GM21723 (cell line): ENCODE measurements at regions not wholly inside any gene's neighbourhood (a gene's known extent, or its start where the extent isn't known, plus 50 kb on each side); places are given as distances from the start of the nearest gene placed in this dataset.
"Not testable (repeated sequence)": the region's sequence is repeated elsewhere in the genome, so short reads cannot be mapped to it uniquely, and the experiment has no call there.

Experiments used
- ATAC-seq: cut with Tn5 transposase; IDR thresholded peaks from one replicate; pipeline ENCODE4 v1.9.1; 2021; ENCODE audit warnings: mild to moderate bottlenecking, moderate library complexity; ENCODE audit not compliant: unreplicated experiment

DNA sequence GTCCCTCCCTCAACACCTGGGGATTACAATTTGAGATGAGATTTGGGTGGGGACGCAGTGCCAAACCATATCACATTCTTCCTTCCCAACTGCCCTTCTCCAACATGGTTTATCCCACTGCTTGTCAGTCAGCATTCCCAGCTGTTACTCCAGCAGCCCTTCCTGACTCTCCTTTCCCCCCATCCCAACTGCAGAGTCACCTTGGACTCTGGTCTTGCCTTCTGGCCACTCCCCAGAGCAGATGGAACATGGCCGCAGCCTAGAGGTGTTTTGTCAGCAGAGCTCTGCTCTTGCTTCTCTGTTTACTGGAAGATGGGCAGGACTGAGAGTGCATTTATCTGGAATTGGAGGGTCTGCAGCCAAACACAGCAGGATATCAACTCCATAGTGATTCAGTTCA, 51.2 kb upstream of the MEX3C start:
- no peak for ATAC-seq

DNA sequence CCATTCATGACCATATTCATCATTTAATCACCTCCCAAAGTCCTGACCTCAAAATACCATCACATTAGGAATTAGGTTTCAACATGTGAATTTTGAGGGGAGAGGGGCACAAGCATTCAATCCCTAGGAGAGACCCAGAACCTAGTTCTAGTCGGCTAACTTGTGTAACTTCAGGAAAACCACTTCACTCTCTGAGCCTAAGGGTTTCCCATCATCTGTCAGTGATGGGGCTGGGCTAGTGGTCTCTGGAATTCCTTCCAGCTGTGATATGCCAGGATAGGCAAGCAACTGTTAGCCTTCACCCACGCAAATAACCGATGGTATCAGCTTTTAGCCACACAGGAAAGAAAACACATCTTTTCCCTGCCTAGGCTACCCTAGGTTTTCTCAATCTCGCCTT, 52.5 kb upstream of the MEX3C start:
- ATAC-seq = no peak

DNA sequence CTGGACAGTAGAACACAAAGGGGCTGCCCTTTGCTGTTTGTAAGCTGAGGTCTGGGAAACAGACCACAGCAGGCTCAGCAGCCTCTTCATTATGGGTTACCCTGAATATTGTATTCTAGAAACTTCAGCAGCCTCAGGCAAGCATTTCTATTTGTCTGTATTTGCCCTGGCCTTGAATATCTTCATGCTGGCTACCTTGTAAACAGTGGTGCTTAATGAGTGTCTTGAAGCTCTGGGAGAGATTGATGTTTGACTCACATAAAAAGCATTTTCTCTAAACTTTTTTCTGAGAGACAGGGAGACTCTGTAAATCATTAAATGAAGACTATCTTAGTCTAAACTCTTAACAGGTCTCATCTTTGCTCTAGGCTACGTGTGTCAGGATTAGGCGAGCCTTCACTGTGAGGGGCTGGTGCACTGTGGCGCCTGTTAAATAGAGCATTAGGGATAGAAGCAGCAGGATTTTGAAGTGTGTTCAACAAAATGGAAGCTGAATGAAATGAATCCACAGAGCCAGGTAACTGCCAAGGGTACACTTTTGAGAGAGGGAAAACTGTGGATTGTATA, 53.1 kb upstream of the MEX3C start:
- ATAC-seq = no peak

DNA sequence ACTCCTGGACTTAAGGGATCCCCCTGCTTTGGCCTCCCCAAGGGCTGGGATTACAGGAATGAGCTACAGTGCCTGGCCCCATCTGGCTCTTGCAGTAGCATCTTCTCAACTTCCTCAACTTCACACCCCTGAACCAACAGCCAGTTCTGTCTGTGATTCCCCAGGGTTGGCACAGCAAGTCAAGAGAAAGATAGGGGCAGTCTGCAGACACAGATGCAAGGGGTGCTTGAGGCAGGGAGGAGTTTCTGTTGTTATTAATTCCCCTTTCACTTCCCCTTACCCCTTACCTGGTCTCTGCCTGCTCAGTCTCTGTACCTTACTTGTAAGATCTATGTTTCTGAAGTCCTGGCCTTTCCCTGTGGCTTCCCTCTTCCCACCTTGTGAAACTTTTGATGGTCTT, 54.1 kb upstream of the MEX3C start:
- ATAC-seq = peak; percentile 100

DNA sequence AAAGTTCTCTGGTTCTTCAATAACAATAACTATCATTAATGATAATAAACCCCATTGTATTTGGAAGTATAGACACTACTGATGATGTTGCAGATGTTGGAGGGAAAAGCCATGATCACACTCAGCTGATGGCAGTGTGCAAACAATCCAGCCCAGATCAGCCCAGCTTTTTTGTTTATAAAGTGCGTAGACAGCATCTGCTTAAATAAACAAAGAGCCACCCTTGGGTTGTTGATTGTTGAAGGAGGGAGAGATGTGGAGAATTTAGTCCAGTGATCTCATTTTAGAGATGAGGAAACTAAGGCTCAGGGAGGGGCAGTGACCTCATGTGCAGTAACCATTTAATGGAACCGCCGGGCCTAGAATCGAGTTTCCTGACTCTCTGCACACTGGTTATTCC, 56.0 kb upstream of the MEX3C start:
- no peak for ATAC-seq

DNA sequence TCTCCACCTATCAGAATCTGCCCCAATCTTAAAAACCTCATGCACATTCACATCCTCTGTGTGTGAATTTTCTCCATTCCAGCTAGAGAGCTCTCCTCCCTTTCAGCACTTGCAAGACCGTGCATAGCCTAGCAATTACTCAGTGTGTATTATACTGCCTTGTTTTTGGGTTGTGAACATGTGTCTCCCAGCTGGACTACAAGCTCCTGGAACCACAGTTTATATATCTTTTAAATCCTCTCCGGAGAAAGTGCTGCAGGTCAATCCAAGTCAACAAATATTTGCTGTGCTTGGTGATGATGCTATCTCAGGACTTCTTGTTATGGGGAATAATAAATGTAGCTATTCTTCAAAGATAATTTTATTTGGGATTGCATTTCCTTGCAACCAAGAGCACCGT, 58.2 kb upstream of the MEX3C start:
- ATAC-seq = no peak

DNA sequence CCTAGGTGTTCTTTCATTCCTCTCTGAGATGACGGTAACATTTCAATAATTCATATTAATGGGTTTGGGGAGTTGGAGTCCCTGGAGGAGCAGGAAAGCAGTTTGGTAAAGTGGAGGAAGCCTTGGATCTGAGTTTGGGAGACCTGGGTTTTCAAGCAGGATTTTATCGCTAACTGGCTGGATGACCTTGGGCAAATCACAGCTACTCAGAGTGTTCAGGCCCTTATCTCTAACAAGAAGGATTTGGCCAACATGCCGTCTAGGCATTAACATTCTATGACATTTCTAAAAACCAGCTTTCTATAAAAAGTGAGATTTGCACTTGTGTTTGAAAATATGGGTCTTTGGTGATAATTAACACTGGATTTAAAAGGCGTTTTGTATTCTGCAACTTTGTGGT, 59.7 kb upstream of the MEX3C start:
- ATAC-seq = no peak

DNA sequence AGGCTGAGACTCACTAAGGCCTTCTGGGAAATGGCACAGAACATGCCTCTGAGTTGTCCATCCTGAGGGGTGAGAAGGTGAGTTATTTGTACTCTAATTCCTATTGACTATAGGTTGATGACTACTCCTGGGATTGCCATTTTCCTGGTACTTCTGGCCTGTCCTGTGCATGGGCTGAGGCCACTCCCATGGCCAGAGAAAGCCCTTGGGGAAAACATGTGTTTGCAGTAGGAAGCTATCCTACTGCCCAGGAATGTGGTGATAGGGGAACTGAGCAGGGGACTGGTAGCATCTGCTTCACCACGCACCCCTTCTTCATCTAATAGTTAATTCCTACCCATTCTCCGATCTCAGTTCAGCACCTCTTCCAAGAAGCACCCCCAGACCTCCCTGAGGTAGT, 62.6 kb upstream of the MEX3C start:
- ATAC-seq = no peak

DNA sequence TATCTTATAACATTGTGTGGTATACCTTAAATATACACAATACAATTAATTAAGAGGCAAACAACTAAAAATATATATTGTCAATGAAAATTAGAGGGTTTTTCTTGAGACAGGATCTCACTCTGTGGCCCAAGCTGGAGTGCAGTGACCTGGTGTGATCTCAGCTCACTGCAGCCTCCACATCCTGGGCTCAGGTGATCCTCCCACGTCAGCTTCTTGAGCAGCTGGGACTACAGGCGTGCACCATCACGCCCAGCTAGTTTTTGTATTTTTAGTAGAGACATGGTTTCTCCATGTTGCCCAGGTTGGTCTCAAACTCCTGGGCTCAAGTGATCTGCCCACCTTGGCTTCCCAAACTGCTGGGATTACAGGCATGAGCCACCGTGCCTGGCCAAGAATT, 68.6 kb upstream of the MEX3C start:
- ATAC-seq = not testable (repeated sequence)

DNA sequence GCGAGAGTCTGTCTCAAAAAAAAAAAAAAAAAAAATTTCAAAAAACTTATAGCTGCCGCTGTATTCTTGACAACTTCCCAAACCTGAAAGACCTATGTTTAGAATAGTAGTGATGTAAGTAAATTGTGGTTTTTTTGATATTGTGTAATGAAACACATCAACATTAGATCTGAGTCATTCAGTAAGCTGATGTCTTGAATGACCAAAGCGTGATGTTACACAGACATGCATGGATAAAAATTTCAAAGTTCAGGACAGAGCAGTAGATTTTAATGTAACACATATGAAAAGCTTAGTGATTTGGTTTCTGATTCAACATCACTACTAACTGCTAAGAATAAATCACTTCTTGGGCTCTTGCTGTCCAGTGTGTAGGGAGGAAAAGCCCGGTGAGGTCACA, 69.3 kb upstream of the MEX3C start:
- ATAC-seq = no peak

DNA sequence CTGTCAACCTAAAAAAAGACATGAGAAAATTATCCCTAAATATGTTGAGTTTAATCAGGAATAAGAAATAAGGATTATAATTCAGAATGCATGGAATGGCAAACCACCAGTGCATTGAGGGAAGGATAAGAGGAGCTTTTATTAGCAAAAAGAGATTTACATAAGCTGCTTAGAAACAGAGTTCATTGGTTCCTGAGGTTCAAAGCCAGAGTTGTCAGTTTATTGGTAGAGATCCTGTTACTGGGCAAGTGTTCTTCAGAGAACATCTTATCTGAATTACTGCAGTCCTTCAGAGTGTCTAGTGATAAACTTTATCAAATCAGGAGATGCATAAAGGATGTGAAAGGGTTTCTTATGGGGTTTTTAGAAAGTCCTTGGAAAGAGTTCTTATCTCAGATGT, 76.0 kb upstream of the MEX3C start:
- no peak for ATAC-seq

DNA sequence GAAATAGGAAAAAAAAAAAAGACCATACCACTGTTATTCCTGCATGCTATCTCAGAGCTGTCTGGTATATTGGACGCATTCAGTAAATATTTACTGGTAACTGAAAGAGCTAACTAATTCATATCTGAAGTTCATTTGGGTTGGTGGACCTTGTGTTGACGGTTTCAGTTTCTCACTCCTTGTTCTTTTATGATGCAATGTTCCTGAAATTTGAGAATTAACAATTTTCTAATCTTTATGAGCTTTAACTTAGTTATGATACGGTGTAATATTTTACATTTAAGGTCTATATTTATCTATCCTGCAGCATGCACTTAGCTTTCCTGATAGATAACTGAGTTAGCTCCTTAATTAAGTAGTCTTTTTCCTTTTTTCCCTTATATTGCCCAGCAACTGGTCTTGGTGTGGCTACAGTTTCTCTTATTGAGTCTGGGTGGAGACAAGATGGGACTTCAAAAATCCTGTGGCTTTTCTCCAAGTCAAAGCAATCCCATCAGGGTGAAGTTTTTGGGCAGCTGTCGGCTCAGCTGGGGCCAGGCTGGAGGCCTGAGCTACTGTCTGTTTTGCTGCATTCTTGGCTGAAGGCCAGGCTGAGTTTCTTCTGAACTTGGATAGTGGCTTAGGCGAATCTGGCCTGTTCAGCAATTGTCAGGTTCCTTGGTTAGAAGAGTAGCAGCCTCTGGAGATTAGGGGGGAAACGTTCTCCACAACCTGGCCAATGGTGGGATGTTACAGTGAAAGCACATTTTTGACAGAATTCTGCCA, 78.4 kb upstream of the MEX3C start:
- ATAC-seq = no peak

DNA sequence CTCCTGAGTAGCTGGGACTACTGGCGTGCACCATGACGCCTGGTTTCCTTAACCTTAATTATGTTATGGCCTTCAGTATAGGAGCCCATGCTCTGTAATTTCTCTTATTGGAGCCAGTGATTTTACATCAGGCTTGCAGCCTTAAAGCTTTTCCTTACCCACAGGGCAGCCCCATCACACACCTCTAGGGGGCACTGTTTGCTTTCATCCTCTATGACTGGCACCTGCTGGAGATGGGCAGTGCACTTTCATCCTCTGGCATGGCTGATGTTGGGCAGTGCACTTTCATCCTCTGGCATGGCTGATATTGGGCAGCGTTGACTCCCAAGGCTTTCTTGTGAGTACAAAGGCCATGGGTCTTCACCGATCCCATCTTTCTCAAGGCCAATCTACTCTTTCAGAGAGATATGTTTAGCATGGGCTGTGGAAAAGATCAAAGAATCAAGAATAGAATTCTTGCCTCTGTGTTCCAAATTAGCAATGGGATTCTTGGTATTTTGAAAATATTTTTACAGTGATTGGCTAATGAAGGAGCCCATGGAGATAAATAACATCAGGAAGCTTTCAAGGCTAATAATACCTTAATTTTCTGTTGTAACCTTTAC, 80.7 kb upstream of the MEX3C start:
- no peak for ATAC-seq

DNA sequence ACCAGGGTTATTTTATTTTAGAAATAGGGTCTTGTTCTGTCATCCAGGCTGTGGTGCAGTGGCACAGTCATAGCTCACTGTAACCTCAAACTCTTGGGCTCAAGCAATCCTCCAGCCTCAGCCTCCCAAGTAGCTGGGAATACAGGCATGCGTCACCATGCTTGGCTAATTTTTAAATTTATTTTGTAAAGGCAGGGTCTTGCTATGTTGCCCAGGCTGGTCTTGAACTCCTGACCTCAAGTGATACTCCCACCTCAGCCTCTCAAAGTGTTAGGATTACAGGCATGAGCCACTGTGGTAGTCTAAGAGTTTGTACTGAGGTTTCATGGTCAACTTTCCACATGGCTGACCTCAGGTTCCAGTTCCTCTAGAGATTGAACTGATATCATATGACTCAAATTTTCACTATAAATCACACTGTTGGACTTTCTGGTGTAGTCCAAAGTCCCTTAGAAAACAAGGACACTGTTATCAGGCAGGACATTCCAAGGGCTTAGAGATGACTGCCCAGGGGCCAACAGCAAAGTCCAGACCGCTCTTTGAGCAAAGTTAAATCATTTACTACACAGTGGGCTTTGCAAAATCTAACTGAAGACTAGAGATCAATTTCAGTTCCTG, 82.0 kb upstream of the MEX3C start:
- ATAC-seq = peak; percentile 66

DNA sequence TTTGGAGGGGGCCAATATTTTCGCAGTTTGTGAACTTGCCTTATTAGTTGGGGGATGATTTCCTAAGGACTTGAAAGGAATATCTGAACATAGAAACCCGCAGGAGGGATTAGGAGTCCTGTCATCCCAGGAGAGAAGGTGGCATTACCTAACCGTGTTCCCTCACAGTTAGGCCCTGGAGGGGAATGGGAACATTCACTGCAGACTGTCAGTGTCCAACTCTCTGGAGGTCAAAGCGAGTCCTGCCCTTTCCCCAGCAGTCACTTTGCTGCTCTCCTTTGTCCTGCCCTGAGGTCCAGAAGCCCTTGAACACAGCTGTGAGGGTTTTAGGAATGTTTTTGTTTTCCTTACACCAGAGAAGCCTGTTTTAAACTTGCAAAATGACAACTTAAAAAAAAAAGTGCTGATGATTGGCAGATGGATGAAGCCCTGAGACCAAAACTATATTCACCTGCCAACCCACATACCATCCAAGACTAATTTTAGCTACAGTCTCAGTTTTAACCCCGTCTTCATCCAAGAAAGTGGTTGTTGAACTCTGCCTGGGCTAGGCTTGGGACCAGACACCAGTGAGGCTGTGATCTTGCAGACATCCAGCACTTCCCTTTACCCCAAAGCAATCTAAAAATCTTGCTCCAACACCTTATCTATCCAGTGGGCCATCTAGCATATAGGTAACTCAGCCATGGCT, 90.5 kb upstream of the MEX3C start:
- ATAC-seq = no peak

DNA sequence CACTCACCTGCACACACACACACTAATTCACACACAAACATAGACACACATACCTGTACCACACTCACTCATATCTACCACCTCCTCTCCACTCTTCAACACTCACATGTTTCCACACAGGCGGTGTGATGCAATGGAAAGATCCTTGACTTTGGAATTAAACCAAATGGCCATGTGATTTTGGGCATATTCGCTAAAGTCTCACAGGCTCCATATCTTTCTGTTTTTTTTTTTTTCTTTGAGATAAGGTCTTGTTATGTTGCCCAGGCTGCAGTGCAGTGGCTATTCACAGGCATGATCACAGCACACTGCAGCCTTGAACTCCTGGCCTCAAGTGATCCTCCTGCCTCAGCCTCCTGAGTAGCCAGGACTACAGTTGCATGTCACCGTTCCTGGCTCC, 91.1 kb upstream of the MEX3C start:
- no peak for ATAC-seq

DNA sequence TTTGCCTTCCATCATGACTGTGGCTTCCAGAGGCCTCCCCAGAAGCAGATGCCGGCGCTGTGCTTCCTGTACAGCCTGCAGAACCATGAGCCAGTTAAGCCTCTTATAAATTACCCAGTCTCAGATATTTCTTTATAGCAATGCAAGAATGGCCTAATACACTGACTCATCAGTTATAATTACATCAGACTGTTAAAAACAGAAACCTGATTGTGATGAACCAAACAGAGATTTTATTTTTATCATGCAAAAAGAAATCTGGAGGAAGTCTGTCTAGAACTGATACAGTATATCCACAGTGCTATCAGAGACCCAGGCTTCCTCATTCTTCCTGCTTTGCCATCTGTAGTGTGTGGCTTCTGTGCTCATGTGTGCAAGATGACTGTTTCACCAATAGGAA, 93.4 kb upstream of the MEX3C start:
- no peak for ATAC-seq

DNA sequence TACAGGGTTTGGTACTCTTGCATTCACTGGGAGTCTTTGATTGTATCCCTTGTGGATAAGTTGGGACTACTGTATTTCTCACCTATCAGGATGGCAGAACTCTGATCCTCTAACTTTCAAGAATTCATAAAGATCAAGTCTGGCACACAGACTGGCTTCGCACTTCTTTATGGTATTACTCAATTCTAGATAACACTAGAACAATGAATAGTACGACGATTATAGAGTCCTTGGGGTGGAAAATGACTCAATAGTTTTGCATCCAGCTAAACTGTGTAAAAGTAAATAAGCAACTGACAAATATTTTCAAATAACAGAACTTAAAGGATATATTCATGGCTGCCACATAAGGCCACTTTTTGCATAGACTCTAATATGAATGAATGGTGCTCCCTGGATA, 103.4 kb upstream of the MEX3C start:
- ATAC-seq = no peak

DNA sequence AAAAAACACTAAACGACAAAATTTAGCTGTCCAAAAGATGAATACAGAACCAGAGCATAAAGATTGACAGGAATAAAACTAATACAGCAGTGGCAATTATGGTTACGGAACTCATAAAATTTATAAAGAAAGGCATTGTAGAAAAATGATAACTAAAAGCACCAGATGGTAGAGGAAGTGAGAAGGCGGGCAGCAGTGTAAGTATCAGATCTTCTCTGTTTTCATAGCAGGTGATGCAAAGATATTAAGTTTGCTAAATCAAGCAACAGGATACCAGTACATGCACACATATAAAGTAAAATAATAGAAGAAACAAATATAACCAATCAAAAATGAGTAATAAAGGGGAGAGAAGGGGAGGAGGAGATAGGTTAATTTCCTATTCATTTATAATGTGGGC, 103.9 kb upstream of the MEX3C start:
- ATAC-seq = no peak

DNA sequence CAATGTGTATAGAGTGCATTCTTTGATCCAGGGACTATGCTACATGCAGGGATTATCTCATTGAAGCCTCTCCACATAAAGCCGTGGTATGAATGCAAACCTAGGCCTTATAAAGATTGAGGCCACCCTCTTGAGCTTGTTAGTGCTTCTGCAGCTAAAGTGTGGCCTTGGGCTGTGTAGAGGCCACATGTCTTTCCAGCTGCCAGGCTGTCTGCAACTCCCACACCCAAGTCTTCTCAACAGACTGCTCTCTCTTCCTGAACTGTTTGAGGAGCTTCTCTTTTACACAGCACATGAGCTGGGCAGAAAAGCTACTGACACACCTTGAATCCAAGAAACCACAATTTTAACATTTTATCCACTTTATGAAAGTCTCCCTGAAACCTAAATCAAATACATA, 119.2 kb upstream of the MEX3C start:
- ATAC-seq = no peak

DNA sequence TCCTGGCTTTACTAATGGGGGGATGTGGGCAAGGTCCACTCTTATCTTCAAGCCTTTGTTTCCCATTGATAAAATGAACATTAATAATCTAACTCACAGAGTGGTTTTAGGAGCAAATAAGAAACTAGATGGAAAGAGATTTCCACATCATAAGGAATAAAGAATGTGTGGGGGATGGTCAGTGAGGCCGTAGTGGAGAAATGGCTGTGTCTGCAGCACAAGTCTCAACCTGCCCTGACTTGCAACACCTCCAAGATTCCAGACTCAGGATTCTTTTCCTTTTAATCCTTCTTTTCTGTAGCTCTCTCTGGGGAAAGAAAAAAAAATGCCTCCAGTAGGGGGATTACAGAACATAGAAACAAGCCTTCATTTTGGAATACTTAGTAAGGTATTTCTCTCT, 124.2 kb upstream of the MEX3C start:
- no peak for ATAC-seq

DNA sequence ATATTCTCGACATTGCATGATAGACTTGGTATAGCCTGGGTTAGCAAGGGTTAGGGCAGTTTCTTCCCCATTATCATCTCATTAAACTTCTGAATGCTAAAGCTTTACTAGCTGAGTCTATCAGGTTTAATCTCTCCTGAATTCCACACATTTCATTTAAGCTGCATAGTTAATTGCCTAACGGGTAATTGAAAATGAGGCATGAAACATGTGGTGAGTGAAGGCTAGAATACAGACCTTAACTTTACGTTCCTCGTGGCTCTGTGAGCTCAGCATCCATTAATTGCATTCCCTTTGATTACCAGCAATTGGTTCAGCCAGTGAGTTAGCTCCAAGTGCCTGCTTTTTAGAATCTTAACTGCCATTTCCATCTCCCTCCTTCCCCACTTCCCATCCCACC, 126.5 kb upstream of the MEX3C start:
- no peak for ATAC-seq
